NCI-H510A treated with DMSO at 0.1 percent for 48 hours (cell line): ENCODE measurements at regions not wholly inside any gene's neighbourhood (a gene's known extent, or its start where the extent isn't known, plus 50 kb on each side); places are given as distances from the start of the nearest gene placed in this dataset.
A peak's percentile ranks its signal among the peaks of the same experiment; 100 is the strongest.

Source experiments
- DNase-seq: peaks from one replicate; lab custom pipeline; 2025; lab: John Stamatoyannopoulos, UW

DNA sequence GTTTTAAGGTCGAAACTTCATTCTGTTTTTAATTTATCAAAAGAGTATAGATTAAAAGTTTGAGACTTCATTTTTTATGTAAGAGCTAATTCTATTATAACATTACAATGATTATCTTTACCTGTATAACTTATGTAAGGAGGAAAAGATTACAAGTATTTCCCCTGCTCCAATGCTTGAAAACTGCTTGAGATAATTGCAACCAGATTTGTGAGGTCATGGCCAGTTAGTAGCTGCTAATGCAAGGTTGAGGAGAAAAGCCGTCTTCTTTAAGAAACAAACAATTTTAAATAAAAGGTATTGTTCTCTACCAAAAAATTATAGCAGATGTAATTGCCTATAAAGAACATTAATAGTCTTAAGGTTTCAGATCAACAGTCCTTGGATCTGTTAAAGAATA lies 208.3 kb upstream of the UBE2E2 start:
- no peak for DNase-seq

DNA sequence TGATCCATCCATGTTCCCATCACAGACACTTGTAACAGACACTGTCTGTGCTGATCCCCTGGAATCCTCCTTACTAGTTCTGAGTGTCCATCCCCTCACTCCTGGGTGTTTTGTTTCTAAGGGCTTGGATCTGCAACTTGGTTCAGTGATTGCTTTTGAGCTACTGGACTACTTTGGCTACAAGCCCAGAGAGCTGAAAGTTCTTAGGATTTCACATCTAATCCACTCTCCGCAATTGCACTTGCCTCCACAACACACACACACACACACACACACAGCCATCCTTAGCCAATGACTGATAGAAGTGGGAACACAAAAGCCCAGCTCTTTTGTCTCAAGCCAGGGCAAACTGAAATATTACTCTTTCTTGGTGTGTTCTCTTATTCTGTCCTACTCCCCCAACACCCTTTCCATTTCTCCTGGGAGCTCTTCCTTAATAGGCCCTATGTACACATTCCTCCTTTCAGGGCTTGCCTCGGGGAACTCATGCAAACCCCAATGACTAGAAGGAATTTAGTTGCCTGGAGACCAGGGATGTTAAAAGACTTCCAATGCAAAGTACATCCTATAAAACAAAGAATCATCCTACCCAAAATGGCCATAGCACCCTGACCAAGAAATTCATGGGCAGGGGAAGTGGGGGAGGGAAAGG lies 206.1 kb upstream of the UBE2E2 start:
- no peak for DNase-seq

DNA sequence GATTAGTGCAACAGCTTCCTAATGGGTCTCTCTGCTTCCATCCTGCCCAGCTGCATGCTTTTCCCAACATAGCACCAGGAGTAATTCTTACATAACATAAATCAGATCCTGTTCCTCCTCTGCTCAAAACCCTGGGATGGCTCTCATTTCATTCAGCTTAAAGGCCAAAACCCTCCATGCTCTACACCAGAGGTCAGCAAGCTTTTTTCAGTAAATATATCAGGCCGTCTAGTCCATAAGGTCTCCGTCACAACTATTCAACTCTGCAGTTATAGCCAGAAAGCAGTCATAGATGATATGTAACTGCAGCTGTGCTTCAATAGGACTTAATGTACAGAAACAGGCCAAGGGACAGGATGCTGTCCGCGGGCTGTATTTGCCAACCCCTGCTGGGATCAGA lies 202.8 kb upstream of the UBE2E2 start:
- no peak for DNase-seq

DNA sequence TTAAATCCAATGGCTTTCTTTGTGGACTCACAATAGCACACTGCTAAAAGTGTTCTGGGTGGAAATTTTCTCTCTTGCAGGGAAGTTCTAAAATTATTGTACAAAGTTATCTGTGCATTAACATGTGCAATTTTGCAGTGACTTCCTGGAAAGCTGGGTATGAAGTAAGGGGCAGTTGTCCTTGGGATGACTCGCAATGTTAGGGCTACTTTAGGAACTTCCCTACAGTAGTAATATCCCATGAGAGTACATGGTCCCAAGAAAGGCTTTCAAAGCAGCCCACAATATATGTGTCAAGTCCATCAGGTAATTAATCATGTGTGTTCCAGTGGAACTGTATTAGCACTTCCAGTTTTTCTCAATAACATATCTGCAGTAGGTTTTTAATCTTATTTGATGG lies 201.0 kb upstream of the UBE2E2 start:
- DNase-seq = no peak

DNA sequence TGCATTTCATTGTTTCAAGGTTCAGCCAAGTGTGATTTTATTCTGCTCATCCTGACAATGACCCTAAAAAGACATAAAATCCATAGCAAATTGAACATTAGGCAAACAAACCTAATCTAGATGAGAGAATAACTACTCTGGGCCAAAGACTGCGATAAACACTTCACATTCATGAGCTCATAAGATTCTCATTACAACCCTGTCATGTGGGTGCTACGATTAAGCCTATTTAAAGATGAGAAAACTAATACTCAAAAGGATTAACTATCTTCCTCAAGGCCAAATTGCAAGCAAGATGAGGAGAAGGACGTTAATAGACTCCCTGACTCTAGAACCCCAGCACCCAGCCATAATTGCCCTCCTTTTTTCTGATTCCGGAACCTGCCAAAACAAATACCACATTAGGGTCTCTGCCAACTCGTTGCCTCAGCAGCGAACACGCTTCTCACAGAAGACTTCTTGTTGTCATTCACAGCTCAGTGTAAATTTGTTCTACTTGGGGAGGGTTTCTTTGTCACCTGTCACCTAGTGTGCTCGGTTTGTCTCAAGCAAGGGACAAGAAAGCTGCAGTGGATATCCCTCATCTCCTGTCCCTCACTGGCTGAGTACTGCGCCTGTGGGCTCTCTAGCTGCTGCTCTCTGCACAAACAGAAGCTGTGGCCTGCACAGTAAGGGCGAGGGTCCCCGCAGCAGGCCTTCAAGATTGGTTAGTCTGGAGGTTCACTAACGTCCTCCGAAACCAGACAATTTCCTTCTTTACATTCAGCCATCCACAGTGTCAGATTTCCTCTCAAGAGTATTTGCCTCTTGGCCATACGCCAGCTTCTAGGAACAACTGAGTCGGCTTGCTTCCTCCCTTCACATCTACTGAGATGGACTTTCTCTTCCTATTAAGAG lies 200.0 kb upstream of the UBE2E2 start:
- DNase-seq = peak; percentile 82

DNA sequence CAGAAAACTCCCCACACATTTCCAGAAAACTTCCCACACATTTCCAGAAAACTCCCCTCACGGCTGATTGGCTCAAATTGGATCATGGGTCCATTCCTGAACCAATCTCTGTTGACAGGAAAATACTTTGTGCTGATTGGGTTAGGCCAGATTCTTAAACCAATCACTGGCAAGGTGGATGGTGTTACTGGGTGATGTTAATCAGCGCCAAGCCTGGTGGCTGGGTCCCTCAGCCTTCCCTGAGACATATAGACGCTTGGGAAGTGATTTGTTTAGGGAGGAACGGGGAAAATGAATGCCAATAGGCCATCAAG lies 199.4 kb upstream of the UBE2E2 start:
- DNase-seq = no peak

DNA sequence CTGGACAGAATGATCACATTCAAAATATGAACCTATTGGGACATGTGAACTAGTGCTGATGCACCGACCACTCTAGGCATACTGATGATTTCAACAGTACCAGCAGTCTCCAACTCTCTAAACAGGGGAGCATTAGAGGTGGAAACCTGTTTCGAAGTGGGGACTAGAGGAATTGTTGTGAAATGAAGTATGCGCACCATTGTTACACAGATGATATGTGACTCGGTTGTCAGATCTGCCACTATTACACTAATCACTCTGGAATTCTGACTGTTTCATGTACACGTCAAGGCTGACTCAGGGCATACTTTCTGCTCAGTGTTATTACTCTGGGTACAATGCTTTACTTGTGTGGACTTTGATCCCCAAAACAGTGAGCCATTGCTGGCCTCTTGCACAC lies 198.2 kb upstream of the UBE2E2 start:
- DNase-seq = no peak

DNA sequence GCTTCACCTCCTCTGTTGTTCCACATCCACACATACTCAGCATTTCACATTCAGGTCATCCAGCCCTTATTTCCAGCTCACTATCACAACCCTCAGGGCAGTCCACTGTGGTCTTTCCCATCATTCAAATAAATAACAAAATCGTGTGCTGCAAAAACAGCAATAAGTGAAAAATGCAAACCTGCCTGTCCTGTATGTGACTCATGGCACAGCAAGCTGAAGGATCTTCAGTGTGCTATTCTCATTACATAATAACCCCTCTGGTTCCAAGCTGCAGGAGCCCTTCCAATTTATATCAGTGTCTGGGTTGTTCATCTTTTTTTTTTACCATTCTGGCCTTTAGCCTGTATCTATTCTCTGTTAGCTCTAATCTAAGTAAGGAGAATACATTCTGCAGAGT lies 185.3 kb upstream of the UBE2E2 start:
- DNase-seq = no peak

DNA sequence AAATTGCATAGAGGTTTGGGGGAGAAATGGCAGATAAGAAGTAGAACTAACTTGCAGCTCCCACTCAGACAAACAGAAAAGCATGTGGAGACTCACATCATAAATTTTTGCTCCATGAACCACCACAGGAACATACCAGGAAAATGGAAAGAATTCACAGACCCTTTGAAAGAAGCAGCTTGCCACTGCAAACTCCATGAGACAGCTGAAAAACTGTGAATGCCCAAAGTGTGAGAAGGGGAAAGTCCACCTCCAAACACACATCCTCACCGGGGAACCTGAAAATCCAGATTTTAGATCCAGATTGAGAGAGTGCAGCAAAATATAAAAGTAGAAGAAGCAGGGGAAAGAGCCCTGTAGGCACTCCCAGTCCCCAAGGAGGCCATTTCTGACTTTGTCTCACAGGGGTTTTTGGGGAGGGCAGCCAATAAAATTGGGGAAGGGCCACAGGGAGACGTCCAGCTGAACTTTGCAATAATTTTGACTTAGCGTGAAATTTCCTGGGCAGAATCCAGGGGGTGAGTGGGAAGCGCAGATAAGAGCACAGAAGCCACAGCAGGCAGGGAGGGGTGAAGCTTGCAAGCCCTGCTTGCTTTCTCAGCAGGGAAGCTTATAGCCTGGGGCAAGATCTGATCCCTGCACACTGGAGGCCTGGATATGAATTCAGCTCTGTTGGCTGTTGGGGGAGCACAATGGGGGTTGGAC lies 183.4 kb upstream of the UBE2E2 start:
- no peak for DNase-seq

DNA sequence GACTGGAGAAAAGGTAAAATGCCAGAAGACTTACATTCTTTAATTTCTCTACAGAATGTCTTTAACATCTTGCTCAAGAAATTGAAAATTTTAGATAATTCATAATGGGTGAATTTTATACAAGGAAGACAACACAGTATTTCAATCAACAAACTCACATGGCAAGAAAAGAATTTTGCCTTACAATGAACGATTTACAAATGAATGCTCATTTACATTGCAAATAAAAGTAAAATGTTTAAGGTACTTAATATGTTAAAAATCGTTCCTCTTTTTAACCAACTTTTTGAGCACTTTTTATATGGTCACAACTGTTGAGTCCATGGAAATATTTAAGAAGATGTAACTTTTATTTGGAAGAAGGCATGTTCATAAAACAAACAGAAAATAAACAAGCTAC lies 174.8 kb upstream of the UBE2E2 start:
- DNase-seq = no peak

DNA sequence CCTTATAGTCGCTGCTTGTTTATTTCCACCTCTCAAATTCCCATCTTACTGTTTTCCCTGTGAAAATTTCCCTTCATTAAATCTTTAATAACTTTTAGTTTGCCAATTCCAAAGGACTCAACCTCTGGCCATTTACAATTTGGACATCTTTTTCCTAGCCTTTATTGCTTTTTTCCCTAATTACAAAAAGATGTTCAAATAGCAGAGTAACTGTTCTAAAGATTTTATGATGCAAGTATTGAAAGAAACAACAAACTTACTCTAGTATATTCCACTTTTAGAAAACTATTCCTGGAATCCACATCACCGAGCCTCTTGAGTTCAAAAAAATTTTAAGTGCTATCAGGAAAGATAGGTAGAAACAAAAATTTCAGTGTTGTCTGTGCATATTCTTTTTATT lies 174.1 kb upstream of the UBE2E2 start:
- DNase-seq = no peak

DNA sequence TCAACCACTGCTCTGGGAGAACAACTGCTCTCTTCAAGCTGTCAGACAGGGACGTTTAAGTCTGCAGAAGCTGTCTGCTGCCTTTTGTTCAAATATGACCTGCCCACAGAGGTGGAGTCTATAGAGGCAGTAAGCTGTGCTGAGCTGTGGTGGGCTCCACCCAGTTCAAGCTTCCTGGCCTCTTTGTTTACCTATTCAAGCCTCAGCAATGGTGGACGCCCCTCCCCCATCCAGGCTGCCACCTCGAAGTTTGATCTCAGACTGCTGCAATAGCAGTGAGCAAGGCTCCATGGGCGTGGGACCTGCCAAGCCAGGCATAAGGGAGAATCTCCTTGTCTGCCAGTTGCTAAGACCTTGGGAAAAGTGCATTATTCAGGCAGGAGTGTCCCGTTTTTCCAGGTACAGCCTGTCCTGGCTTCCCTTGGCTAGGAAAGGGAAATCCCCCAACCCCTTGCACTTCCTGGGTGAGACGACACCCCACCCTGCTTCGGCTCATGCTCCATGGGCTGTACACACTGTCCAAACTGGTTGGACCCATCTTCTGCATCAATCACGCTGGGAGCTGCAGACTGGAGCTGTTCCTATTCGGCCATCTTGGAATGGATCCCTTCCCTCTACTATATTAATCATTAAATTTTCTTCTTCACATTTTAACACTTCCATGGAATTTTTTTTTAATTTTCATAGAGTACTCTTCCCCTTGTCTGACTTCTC lies 167.0 kb upstream of the UBE2E2 start:
- DNase-seq = no peak

DNA sequence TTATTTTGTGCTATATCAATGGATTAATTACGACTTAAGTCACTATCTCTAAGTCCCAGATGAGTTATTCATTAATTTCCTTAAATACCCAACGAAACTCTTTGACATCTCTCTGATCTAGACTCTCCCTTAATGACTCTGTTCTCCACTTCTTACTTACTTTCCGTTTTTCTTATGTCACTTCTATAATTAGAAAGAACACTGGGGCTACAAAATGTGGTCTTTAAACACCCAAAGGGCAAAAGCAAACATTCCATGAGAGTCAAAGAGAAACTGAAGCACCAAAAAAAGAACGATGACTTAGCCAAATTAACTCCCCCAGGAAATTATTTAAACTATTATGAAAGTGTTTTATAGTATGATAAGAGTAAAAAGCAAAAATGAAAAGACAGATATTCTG lies 166.4 kb upstream of the UBE2E2 start:
- no peak for DNase-seq

DNA sequence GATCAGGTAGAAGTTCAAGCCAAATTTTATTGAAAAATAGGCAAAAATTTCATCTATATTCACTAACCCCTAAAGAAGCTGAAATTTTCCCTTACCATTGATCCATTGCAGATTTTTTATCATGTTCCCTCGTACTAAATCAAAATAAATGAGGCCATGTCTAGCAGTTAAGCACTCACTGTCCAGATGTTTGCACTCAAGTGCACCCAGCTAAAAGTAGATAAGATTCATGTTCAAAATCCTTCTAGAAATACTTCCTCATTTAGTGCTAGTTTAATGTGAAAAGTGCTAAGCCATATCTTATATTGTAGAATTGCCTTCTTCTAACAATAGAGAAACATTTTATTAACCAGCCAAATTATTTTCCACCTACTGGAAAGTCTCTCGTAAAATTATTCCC lies 164.7 kb upstream of the UBE2E2 start:
- no peak for DNase-seq

DNA sequence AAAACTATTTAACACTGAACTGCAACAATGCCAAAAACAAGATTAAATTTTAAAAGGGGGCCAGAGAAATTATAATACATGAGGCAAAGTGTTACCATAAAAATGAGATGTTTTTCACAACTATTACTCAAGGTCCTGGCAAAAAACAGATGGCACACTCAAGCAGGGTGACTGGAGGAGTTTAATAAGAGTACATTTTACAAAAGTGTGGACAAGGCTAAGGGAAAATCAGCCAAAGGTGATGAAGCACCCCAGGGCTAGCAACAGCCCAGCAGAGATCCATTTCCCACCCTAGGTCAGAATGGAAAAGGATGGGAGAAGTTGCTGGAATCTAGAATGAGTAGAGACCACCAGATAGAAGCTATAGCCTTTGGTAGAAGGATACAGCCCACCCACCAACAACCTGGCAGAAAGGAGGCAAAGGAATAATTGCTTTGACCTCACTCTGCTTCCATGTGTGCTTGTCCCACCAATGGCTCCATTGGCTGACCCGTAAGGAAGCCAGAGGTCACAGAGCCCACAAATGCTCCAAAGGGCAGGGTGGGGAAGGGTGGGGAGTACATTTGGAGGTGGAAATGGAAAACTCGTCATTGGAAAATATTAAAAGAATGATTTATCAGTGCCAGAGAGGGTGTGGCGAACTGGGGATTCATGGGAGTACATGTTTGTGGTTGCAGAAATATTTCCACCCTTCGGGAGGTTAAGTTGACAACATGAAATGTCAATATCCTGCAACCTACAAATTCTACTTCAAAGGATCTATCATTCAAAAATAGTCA lies 161.0 kb upstream of the UBE2E2 start:
- no peak for DNase-seq

DNA sequence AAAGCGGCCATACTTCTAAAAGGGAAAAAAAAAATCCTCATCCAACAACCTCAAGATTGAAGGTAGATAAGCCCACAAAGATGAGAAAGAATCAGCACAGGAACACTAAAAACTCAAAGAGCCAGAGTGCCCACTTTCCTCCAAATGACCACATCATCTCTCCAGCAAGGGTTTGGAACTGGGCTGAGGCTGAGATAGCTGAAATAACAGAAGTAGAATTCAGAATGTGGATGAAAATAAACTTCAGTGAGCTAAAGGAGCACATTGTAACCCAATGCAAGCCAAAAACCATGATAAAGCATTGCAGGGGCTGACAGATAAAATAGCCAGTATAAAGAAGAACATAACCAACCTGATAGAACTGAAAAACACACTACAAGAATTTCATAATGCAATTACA lies 158.7 kb upstream of the UBE2E2 start:
- no peak for DNase-seq

DNA sequence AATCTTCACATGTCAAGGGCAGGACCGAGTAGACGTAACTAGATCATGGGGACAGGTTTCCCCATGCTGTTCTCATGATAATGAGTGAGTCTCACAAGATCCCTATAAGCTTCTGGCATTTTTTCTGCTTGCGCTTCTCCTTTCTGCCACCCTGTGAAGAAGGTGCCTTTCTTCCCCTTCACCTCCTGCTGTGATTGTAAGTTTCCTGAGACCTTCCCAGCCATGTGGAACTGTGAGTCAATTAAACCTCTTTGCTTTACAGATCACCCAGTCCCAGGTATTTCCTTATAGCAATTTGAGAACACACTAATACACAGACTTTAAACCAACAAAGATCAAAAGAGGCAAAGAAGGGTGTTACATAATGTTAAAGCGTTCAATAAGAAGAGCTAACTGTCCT lies 156.6 kb upstream of the UBE2E2 start:
- DNase-seq = no peak

DNA sequence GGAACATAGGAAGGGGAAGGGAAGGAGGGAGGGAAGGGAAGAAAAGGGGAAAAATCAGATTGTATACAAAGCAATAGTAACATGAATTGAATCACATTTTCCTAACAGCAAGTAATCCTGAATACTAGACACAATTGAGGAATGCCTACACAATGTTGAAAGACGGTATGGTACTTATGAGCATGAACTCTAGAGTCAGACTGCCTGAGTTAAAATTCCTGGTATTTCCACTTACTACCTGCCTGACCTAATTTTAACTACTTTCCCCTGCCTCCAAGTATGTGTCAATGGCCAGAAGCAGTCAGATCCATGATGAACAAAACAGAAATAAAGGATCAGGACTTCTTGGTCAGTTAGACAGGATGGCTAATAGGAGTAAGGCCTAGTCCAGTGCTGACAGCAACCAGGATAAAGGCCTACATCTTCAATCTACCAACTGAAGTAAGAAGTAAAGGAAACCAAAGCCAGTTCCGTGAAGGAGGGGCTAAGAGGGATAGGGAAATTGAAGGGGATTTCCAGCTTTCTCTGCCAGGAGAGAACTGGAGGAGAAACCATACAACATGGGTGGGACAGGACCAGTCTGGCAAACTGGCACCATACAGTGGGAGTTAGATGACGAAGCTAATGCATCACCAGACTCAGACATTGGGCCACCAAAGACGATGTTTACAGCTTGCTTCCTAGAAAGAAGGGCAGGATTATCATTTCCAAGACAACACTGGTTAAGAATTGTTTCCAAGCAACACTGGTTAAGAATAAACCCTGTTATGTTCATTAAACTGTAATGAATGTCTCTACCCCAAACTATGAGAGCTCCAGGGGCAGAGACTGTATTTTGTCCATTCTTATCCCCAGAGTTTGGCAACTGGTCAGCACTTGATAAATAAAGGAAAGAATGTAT lies 151.6 kb upstream of the UBE2E2 start:
- DNase-seq = no peak

DNA sequence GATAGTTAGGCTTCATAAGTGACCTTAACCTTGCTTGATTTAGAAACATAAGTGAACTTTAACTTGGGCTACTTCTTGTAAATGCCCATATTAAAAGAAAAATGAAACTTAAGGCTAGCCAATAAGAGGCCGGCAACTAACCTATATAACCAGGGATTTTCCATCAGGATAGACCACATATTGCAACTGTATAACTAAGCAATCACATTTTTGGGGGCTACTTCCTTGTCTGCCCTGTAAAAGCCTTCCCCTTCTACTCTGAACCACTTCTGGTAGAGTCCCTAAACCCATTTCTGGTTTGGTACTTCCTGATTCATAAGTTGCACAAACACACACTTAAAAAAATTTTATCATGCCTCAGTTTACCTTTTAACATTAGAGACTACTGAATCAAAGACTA lies 150.9 kb upstream of the UBE2E2 start:
- no peak for DNase-seq

DNA sequence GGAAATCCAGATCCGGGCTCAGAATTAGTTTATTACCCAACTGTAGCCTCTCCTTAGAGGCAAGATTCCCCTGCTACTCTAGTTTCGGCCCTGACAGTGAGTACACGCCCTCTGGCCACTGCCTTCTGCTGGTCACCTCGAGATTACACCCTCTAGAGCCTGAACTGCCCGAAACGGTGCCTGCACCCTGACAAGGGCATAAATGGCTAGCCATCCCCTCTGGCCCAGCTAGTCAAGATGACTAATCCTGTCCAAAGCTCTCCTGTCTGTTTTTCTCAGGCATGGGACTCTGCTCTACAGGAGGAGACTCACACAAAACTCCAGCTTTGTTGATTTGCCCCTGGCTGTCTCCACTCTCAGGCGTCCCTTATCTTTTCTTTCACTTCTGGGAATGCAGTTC lies 150.5 kb upstream of the UBE2E2 start:
- DNase-seq = no peak
